ENCODE measurements at regions not wholly inside any gene's neighbourhood (a gene's known extent, or its start where the extent isn't known, plus 50 kb on each side); places are given as distances from the start of the nearest gene placed in this dataset.
A peak's percentile ranks its signal among the peaks of the same experiment; 100 is the strongest.
"Not testable (repeated sequence)": the region's sequence is repeated elsewhere in the genome, so short reads cannot be mapped to it uniquely, and the experiment has no call there.

DNA sequence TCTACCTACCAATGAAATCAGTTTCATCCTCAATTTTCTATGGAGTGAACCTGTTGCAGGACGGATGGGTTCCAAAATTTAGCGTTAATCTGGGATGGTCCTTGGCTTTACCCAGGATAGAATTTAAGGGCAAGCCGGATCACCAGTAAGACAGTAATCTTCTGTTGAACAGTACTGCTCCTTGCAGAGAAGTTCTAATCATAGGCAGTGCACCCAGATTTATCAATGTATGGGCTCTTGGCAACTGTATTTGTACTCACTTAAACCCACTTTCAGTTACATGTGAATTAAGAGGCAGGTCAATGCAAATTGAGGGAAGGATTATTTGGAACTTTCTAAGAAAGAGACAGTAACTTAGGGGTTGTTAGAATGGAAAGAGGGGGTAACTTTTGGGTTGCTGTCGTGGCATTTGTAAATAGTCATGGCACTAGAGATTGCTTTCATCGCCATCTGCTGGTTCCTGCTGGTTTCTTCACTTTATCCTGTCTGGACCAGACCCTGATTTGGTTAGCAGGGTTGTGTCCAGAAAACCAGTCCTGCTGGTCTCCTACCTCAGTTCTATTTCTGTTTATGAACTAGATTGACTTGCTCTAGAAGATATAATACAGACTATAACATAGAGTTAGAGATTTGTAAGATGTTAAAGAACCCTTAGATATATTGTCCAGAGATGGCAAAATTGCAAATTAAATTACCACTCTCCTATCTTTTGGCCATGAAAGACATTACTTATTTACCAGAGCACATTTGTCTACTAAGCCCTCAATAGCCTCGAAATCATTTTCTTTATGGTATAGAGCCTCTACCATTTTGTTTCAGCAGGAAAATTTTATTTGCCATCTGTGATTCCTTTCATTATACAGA, 646.3 kb downstream of the UTRN start:
- ATAC-seq = peak; percentile 58

DNA sequence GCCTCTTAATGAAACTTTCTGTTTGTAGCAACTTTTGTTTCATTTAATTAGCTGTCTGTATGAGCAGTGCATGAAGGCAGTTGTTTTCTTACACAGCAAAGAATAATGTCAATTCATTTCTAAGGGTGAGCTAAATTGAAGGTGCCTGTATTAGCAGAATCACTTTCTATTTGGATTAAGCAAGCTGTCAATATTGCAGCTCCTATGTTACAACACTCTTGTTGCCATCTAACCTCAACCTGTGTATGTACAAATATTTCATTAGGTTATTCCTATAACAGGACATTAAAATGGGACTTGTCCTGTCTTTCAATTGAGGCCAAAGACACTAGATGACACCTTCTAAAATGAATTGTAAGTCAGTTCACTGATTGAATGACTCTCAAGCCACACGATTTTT, 647.5 kb downstream of the UTRN start:
- no peak for ATAC-seq

DNA sequence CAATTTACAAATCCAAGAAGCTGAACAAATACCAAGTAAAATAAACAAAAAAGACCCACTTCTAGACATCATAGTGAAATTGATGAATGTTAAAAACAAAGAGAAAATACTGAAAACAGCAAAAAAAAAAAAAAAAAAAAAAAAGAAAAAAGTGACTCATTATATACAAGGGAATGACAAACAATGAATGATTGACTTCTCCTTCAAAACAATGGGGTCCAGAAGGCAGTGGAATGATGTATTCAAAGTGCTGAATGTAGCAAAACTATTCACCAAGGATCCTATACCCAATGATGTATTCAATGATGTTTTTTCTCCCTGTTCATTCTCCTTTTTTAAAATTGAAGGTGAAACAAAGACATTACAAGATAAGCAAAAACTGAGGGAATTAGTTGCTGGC, 650.0 kb downstream of the UTRN start:
- ATAC-seq = no peak

DNA sequence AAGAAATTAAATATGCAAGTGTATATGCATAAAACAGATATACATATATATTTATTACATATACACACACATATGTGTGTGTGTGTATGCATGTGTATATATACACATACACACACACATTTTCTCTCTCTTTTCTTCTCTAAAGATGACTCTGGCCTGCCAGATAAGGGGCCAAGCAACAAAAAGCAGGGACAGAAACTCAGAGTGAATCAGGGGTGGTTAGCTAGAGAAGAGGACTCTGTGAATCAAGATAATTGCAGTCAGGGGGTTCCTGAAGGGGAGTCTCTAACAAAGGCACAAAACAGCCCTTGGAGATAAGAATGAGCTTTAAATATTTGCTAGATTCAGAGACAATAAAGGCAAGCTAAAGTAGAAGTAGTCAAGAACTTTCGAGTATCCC, 650.5 kb downstream of the UTRN start:
- no peak for ATAC-seq

DNA sequence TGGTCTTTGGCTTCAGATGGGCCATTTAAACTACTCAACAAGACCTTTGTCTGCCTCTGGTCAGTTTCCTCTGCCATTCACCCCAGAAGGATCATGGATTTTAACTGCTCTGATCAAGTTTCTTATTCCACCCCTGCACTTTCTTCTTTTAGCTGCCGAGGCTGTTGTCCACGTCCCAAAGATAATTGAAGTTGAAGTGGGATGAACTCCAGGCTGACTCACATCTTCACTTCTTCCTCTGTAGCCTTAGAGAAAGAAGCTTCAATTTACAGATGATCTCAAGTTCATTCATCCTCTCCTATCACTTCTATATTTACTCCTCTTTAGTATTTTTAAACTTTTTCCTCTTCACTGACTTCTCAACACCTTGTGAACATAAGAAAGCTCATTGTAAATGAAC, 651.6 kb downstream of the UTRN start:
- no peak for ATAC-seq

DNA sequence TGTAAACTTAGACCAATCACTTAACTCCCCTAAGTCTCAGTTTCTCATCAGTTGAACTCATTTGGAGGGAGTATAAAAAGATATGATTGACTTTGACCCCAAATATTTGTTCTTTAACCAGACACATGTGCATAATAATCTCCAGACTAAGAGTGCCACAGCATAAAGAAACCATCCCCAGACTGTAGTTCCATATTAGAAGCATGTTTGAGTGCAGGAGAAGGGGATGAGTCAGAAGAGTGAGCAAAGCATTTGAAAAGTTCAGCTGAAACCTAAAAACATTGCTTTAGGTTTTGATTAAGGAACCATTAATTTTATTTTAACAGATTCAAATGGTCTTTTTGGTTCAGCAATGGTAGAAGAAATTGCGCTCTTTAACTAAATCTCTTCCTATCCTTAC, 654.8 kb downstream of the UTRN start:
- ATAC-seq = no peak

DNA sequence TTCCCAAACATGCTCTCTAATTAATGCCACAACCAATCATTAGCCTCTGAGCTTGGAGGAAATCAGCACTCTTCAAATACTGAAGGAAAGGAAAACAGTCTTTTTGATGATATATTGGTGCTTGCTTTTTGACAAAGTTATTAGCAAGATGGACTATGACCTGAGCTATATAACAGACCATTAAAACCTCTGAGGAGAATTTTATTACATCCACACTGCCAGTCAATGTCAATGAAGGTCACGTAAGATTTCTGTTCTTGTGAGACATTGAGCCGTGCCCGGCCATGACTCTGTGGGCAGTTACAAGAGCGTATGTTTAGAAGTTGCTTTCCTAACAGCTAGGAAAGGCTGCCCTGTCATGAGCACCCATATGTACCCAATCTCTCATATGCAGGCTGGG, 659.0 kb downstream of the UTRN start:
- ATAC-seq = no peak

DNA sequence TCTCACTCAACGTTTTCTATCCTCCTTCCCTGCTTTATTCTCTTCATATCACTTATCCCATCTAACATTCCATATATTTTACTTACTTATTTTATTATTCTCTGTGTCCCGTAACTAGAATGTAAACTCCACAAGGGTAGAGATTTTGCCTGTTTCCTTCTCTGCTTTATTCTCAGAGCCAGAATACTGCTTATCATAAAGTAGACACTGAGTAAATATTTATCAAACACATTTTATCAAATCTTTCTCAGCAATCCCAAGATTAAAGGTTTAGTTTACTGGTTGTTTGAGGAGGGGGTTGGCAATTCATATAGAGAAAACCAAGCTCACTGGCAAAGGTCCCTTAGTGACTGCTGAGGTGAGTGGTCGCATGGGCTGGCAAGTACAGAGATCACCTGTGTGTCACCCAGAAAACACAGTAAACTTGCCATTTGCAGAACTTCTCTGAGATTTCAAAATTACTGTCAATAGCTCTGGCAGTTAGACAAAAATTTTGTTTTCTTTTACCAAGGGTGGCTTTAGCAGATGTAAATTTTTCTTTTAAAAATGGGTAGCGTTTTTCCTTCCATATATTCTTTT, 662.4 kb downstream of the UTRN start:
- ATAC-seq = no peak

DNA sequence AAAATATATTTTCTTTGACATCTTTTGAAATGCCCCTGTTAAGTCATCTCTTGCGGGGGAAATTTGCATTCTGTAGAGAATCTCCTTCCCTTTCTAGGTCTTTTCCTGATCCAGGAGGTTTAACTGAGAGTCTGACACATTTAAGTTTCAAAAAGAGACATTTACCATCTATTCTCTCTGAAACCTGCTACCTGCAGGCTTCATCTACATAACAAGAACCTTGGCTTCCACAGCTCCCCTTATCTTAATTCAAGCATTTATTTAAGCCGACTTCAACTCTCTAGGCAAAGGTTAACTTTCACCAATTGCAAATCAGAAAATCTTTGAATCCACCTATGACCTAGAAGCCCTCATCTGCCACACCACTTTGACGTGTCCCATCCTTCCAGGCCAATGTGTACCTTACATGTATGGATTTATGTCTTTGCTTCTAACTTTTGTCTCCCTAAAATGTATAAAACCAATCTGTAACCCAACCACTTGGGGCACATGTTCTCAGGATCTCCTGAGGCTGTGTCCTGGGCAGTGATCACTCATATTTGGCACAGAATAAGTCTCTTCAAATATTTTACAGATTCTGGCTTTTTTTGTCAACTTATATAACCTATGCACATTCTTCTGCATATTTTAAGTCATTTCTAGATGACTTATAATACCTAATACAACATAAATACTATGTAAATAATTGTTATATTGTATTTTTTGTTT, 666.7 kb downstream of the UTRN start:
- no peak for ATAC-seq

DNA sequence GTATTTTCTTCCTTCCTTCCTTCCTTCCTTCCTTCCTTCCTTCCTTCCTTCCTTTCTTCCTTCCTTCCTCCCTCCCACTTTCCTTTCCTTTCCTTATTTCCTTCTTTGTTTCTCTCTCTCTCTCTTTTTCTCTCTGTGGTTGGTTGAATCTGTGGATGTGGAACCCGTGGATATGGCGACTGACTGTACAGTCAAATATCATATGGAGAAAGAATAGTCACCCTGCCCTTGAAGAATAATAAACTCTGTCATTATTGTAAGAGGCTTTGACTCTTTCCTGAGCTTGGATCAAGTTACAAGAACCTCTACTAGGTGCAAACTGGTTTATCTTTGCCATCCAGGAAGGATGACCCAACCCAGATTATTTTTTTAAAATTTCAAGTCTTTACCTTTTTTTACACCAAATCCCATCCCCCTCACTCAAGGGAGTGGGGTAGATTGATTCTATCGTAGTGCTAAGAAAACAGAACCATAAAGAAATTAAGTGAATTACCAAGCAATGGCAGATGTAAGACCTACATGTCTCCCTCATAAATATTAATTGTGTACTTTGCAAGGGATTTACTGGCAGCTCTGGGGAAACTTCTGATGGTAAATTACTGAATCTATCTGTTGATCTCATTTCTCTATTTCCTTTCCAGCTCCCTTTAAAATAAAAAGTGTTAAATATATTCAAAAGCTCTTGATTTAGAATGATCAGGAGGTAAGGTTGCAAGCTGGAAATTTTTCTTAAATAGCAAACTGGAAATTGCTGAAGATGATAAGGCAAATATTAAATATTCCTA, 667.5 kb downstream of the UTRN start:
- ATAC-seq = no peak

DNA sequence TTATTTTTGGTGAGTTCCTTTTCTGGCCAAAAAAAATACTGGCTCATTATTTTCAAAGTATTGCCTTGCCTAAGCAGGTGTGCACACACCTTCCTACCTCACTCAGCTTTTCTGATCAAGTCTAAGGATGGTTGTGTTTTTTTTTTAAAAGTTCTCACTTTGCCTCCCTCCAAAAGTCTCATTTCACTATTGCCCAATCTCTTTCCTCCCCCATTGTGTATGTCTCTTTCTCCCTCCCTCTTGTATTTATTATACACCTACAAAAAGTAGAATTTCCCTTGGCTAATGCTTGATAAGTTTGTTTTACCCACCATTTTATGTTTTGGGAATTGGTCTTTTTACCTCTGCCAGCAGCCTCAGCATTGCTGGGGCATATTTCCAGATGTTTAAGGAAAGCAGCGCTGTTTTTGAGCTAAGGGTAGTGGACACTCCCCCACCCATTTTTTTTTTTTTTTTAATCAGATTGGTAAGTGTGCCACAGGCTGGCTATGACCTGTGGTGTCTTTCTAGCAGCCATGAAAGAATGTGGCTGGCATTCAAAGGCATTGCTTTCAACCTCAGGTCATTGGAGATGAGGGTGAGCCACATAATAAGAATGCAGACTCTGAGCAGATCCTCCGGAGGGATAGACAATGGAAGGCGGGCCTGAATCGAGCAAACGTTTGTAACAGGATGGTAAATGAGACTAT, 668.6 kb downstream of the UTRN start:
- ATAC-seq = no peak

DNA sequence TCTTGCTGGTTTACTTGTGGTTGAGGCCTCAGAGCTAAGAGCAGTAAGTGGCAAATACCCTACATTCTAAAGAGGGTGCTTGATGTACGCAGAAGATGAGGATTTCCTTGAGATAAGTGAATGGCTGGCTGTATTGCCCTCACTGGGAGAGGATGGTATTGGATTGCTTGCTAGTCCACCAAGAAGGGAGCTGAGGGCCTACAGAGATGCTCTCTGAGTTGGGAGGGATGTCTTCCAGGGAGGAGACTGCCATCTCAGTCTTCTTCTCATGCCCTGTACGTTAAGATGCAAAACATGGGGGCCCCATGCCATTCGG, 669.1 kb downstream of the UTRN start:
- no peak for ATAC-seq

DNA sequence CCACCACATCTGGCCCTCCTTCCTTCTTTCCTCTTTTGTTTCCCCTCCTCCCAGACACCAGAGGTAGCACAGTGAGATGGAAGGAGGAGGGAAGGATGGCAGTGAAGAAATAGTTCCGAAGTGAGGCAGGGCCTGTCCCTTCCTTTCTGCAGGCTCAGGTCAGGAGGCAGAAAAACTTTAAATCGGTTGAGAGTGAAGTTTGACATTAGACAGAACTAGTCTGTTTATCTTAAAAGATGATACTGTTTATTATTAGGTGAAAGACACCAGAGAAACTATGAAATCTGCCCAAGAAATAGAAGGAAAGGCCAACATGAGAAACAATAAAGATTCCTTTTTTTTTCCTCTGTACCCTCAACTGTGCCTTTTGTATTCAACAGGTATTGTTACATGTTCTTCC, 670.3 kb downstream of the UTRN start:
- no peak for ATAC-seq

DNA sequence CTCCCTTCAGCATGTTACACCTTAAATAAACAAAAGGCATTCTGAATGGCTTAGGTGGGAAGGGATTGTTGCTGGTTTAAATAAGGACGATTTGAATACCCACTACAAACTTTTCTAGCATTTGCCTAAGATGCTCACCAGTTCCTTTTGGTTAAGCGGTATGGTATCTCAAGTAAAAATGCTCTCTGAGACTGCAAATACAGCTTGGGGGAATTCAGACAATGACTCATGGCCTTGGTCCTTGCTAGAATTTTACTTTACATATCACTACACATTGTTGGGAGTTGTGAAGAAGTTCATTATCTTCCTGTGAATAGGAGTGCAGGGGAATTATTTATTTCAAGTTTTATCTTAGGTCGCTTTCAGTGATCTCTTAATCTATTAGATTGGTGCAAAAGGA, 670.7 kb downstream of the UTRN start:
- no peak for ATAC-seq

DNA sequence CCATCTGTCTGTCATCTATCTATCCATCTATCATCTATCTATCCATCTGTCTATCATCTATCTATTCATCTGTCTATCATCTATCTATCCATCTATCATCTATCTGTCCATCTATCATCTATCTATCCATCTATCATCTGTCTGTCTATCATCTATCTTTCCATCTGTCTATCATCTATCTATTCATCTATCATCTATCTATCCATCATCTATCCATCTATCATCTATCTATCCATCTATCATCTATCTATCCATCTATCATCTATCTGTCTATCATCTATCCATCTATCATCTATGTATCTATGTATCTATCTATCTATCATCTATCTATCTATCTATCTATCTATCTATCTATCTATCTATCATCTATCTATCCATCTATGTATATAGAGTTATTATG, 671.6 kb downstream of the UTRN start:
- ATAC-seq = not testable (repeated sequence)

DNA sequence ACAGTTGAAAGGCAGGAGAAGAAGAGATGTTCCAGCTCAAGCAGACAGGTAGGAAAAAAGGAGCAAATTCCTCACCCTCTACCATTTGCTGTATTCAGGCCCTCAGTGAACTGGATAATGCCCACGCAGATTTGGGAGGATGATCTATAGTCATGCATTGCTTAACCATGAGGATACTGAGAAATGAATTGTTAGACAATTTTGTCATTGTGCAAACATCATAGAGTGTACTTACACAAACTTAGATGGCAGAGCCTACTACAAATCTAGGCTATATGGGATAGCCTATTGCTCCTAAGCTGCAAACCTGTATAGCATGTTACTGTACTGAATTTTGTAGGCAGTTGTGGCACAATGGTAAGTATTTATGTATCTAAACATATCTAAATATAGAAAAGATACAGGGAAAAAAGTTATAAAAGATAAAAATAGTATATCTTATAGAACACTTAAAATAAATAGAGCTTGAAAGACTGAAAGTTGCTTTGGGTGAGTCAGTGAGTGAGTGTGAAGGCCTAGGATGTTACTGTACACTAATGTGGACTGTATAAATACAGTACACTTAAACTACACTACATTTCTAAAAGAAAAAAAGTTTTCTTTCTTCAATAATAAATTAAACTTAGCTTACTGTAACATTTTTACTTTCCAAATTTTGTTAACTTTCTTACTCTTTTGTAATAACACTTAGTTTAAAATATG, 672.3 kb downstream of the UTRN start:
- ATAC-seq = no peak

DNA sequence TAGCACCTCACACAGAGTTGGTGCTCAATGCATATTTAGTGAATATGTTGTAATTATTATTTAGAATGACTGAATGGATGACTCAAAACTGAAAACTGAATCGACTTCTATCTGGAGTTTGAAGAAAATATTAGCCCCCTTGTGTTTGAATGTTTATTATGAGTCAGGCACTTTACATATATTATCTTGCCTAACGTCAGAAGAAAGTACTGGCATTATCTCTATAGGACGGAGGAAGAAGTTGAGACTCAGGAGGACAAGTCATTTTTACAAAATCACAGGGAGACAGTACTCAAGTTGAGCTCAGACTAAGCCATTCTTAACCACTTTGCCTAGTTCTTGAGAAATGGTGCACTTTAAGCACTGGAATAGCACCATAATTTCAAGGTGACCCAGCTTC, 684.0 kb downstream of the UTRN start:
- no peak for ATAC-seq

DNA sequence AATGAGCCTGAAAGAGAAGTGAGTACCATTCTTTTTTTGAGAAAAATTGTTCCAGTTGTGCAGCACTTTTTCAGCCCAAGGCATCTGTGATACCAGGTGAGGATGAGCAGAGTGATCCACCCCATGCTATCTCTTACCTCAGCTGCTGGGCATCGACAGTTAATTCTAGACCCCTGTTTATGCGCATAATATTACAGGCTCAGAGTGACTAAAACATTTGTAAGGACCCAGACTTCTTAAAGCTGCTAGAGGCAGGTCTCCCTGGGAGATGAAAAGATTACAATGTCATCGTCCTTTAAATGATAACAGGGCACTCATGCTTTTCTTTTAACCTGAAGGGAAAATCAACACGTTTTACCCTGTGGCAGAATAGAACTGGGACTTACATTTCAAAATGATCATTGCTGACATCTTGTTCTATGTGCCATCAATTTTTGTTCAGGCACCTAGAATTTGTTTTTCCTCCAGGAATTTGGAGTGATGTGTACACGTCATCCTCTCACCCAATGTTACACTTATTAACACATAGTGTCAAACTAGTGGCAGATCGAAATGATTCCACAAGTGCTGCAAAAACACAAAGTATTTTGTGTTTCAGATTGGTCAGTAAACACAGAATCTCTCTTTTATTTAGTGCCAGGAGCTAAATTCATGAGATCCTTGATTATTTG, 684.6 kb downstream of the UTRN start:
- ATAC-seq = no peak

DNA sequence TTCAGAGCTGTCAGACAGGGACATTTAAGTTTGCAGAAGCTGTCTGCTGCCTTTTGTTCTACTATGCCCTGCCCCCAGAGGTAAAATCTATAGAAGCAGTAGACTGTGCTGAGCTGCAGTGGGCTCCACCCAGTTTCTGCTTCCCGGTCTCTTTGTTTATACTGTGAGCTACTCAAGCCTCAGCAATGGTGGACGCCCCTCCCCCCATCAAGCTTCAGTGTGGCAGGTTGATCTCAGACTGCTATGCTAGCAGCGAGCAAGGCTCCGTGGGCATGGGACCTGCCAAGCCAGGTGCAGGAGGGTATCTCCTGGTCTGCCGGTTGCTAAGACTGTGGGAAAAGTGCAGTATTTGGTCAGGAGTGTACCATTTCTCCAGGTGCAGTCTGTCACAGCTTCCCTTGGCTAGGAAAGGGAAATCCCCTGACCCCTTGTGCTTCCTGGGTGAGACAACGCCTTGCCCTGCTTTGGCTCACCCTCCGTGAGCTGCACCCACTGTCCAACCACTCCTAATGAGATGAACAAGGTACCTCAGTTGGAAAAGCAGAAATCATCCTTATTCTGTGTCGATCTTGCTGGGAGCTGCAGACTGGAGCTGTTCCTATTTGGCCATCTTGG, 692.2 kb downstream of the UTRN start:
- peak; percentile 95 for ATAC-seq

DNA sequence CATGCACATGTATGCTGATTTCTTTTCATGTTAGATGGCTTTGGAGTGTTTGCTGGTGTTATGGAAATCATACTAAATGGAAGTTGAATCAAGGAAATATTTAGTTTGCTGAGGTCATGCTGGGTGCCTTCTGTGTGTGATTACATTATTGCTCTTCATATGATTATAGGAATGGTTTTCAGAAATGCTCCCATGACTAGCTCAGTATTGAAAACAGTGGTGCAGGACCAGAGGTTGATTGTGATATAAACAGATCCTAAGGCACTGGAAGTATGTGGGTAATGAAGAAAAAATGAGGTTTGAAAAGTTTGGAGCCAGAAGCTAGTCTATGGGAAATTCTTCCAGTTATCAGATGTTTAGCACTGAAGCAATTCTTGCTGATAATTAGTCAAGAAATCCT, 693.1 kb downstream of the UTRN start:
- no peak for ATAC-seq

DNA sequence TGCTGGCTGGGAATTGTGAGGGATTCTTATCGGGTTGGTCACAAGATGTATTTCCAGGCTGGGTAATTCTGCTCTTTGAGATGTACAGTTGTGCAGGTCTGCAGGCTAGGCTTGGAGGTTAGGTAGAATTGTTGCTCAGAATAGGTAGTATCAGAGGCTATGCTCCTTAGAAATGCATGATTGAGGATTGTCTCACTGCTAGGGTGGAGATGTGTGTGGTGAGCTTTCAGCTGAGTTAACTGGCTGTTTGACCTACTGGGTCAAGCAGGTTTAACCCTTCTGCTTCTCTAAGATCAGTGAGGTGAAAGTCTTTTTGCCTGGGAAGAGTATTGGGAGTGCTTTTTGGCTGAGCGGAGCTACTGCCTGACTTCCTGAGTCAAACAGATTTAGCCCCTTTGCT, 701.1 kb downstream of the UTRN start:
- no peak for ATAC-seq
